CD14-positive monocyte (primary cell): ENCODE measurements at regions not wholly inside any gene's neighbourhood (a gene's known extent, or its start where the extent isn't known, plus 50 kb on each side); places are given as distances from the start of the nearest gene placed in this dataset.

ENCODE experiments used
- DNase-seq, 3 donors: peaks; one replicate each; pipeline ENCODE4 v3.0.0-alpha.2; 2011 to 2022
- H2AFZ ChIP-seq: 2 replicates; pipeline ENCODE4 v1.6.0; 2012; ENCODE audit warnings: mild to moderate bottlenecking, low read depth, low read length, inconsistent platforms; ENCODE audit not compliant: insufficient read depth, poor library complexity, severe bottlenecking
- H3K27ac ChIP-seq, 2 donors: 1 replicate in 1 of 2; 2 replicates in 1 of 2; pipeline ENCODE4 v1.5.1; 2012 to 2013; ENCODE audit warnings: low read length in 2 of 2, control low read depth in 1 of 2, inconsistent platforms in 1 of 2, low read depth in 1 of 2, mild to moderate bottlenecking in 1 of 2
- H3K27me3 ChIP-seq, 2 donors: one replicate each; pipeline versions ENCODE4 v1.6.0 to v1.6.1; 2011 to 2013; ENCODE audit warnings: low read length in 2 of 2; ENCODE audit not compliant: control insufficient read depth in 2 of 2, insufficient read depth in 2 of 2
- H3K36me3 ChIP-seq, 2 donors: replicated peaks in 1 of 2; 1 replicate in 1 of 2; 2 replicates in 1 of 2; pipeline versions ENCODE4 v1.5.1 to v1.6.1; 2012 to 2013; ENCODE audit warnings: low read length in 2 of 2, control low read depth in 1 of 2, inconsistent platforms in 1 of 2, mild to moderate bottlenecking in 1 of 2; ENCODE audit not compliant: insufficient read depth in 2 of 2, control insufficient read depth in 1 of 2
- H3K4me1 ChIP-seq, 2 donors: 1 replicate in 1 of 2; 2 replicates in 1 of 2; pipeline versions ENCODE4 v1.5.1 to v1.6.1; 2012 to 2013; ENCODE audit warnings: low read length in 2 of 2, control low read depth in 1 of 2, inconsistent platforms in 1 of 2, mild to moderate bottlenecking in 1 of 2, moderate library complexity in 1 of 2; ENCODE audit not compliant: insufficient read depth in 2 of 2, control insufficient read depth in 1 of 2
- H3K4me2 ChIP-seq: replicated peaks from 2 replicates; pipeline ENCODE3; 2012; ENCODE audit warnings: low read length, moderate library complexity, mild to moderate bottlenecking; ENCODE audit not compliant: poor library complexity, severe bottlenecking; ENCODE audit errors: extremely low read depth
- H3K4me3 ChIP-seq, 3 experiments: fragments of 200-600 bp in 1 of 3; sonication (generic) in 1 of 3; replicated peaks in 1 of 3; 1 replicate in 2 of 3; 2 replicates in 1 of 3; pipeline ENCODE4 v1.5.1; 2011 to 2013; ENCODE audit warnings: low read length in 3 of 3, mild to moderate bottlenecking in 3 of 3, control low read depth in 2 of 3, low read depth in 2 of 3, inconsistent platforms in 1 of 3, moderate library complexity in 1 of 3
- H3K79me2 ChIP-seq: 2 replicates; pipeline ENCODE4 v1.6.0; 2012; ENCODE audit warnings: mild to moderate bottlenecking, control low read depth, inconsistent platforms, low read length, moderate library complexity; ENCODE audit not compliant: insufficient read depth
- H3K9ac ChIP-seq: 2 replicates; pipeline ENCODE4 v1.6.0; 2017; ENCODE audit warnings: low read length, mild to moderate bottlenecking; ENCODE audit not compliant: insufficient read depth, poor library complexity, severe bottlenecking
- H3K9me3 ChIP-seq, 2 donors: replicated peaks in 1 of 2; 1 replicate in 1 of 2; 2 replicates in 1 of 2; pipeline versions ENCODE4 v1.5.1 to v1.6.1; 2012 to 2013; ENCODE audit warnings: low read length in 2 of 2, control low read depth in 1 of 2; ENCODE audit not compliant: control insufficient read depth in 1 of 2, insufficient read depth in 1 of 2
- H4K20me1 ChIP-seq: 2 replicates; pipeline ENCODE4 v1.6.0; 2012; ENCODE audit warnings: mild to moderate bottlenecking, low read length, control low read depth, moderate library complexity; ENCODE audit not compliant: insufficient read depth
- H3K27ac Mint-ChIP-seq, 7 donors: one replicate each; pipeline ENCODE4 v1.8.0; 2020; ENCODE audit warnings: mild to moderate bottlenecking in 7 of 7, mixed read lengths in 7 of 7, moderate library complexity in 6 of 7, inconsistent platforms in 2 of 7
- H3K27me3 Mint-ChIP-seq, 3 donors: one replicate each; pipeline ENCODE4 v1.8.0; 2021 to 2022; ENCODE audit warnings: low read depth in 3 of 3, mild to moderate bottlenecking in 3 of 3, mixed read lengths in 3 of 3, moderate library complexity in 3 of 3, inconsistent platforms in 1 of 3
- H3K36me3 Mint-ChIP-seq, 2 donors: one replicate each; pipeline ENCODE4 v1.8.0; 2020; ENCODE audit warnings: mixed read lengths in 2 of 2, inconsistent platforms in 1 of 2, mild to moderate bottlenecking in 1 of 2
- H3K4me1 Mint-ChIP-seq: one replicate; pipeline ENCODE4 v1.8.0; 2020; ENCODE audit warnings: mild to moderate bottlenecking, mixed read lengths
- H3K4me3 Mint-ChIP-seq, 2 donors: one replicate each; pipeline ENCODE4 v1.8.0; 2020; ENCODE audit warnings: mild to moderate bottlenecking in 2 of 2, mixed read lengths in 2 of 2, moderate library complexity in 1 of 2
- H3K9me3 Mint-ChIP-seq, 7 donors: one replicate each; pipeline ENCODE4 v1.8.0; 2020 to 2022; ENCODE audit warnings: mixed read lengths in 7 of 7, mild to moderate bottlenecking in 6 of 7, moderate library complexity in 6 of 7, inconsistent platforms in 2 of 7
- WGBS: methylation state at CpG from one replicate; pipeline ENCODE4 v1.1.5; 2013; ENCODE audit warnings: missing lambda C conversion rate; ENCODE audit not compliant: insufficient coverage; 5-methylcytosine and 5-hydroxymethylcytosine counted together
- intact Hi-C, 2 donors: fragments of 100-400 bp; cut with micrococcal nuclease; formaldehyde crosslinking; loops; one replicate each; pipeline versions ENCODE4 v1.15.0 to v1.15.1; 2023
- TF ChIP-seq, protein P1 (sequence below): fragments of 200-600 bp; IDR thresholded peaks from one replicate; pipeline ENCODE4 v1.8.0; 2022; ENCODE audit warnings: antibody characterized with exemption, mild to moderate bottlenecking

DNA sequence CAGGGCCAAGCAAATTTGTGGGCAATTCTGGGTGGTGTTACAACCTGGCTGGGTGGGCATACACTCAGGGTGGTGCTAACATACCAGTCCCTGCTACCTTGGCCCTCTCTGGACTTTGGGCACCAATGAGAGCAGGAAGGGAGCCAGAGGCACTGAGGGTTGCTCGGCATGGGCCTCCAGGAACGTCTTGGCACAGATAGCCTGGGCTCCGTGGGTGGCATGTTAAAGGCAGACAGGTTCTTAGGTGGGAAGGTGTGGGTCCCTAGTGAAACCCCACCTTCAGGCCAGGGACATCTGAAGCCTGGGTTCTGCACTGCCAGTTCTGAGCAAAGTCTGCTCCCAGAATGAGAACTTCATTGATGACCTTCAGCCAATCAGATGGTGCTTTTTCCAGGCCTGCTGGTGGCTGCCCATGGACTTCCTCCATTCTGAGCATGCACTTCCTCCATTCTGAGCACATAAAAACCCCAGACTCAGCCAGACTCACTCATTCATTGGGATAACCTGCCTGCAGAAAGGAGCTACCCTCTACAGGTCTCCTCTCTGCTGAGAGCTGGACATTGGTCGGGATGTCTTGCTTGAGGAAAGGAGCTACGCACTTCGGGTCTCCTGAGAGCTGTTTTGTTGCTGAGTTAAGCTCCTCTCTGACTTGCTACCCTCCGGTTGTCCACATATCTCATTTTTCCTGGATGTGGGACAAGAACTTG, 2567.1 kb downstream of the PCDH9 start:
- Histone ChIP-seq H3K9ac (no peak overlapping the region), H3K79me2 (no peaks in the 10 kb centered on the region), H3K4me1 (no peaks in the 10 kb centered on the region), H3K27ac (no peak overlapping the region), H3K9me3 (peaks cover 25 to 30% of the 10 kb centered on the region in 2 donors), H4K20me1 (no peaks in the 10 kb centered on the region), H3K36me3 (no peaks in the 10 kb centered on the region), H3K4me2 (no peak overlapping the region), H3K27me3 (no peaks in the 10 kb centered on the region), H3K4me3 (no peak overlapping the region), H2AFZ (no peak overlapping the region)
- H3K4me1 Mint-ChIP-seq, result no peaks in the 10 kb centered on the region
- no peaks in the 10 kb centered on the region for H3K27me3 Mint-ChIP-seq
- TF ChIP-seq, protein P1, sequence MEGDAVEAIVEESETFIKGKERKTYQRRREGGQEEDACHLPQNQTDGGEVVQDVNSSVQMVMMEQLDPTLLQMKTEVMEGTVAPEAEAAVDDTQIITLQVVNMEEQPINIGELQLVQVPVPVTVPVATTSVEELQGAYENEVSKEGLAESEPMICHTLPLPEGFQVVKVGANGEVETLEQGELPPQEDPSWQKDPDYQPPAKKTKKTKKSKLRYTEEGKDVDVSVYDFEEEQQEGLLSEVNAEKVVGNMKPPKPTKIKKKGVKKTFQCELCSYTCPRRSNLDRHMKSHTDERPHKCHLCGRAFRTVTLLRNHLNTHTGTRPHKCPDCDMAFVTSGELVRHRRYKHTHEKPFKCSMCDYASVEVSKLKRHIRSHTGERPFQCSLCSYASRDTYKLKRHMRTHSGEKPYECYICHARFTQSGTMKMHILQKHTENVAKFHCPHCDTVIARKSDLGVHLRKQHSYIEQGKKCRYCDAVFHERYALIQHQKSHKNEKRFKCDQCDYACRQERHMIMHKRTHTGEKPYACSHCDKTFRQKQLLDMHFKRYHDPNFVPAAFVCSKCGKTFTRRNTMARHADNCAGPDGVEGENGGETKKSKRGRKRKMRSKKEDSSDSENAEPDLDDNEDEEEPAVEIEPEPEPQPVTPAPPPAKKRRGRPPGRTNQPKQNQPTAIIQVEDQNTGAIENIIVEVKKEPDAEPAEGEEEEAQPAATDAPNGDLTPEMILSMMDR, result no peak
- no peaks in the 10 kb centered on the region for H3K36me3 Mint-ChIP-seq
- H3K9me3 Mint-ChIP-seq, result peaks cover 4 to 25% (median 11%) of the 10 kb centered on the region in 7 donors
- no peak for DNase-seq
- intact Hi-C loops, result no loop called here
- no peak overlapping the region for H3K27ac Mint-ChIP-seq
- WGBS, result 93% methylated on average over 5 of the region's 7 CpGs
- H3K4me3 Mint-ChIP-seq, result no peak overlapping the region

DNA sequence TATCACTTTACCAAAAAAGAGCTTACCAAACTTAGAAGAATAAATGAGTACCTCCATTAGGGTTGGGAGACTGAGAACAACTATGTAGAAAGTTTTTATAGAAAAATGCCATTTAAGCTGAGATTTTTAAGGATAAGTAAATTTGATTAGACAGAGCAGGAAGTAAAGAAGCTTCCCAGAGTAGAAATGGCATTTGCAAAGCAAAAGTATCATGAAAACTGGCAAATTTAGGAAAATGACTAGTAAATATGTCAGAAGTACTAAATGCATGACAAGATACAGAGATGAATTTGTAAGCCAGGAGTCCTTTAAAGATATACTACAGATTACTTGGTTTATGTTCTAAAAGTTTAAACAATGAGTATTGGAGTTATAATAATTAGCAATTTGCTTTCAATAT, 2581.8 kb downstream of the PCDH9 start:
- H3K4me3 Mint-ChIP-seq, result no peak overlapping the region
- Histone ChIP-seq H3K9me3 (peaks cover 0 to 3% of the 10 kb centered on the region in 2 donors), H3K4me1 (no peaks in the 10 kb centered on the region), H3K27me3 (no peaks in the 10 kb centered on the region), H3K27ac (no peak overlapping the region), H3K9ac (no peak overlapping the region), H3K4me2 (no peak overlapping the region), H3K36me3 (no peaks in the 10 kb centered on the region), H4K20me1 (no peaks in the 10 kb centered on the region), H2AFZ (no peak overlapping the region), H3K4me3 (no peak overlapping the region), H3K79me2 (no peaks in the 10 kb centered on the region)
- no peaks in the 10 kb centered on the region for H3K36me3 Mint-ChIP-seq
- peaks cover 0 to 4% (median 1%) of the 10 kb centered on the region in 7 donors for H3K9me3 Mint-ChIP-seq
- H3K27me3 Mint-ChIP-seq, result no peaks in the 10 kb centered on the region
- DNase-seq, result no peak
- intact Hi-C loops, result no loop called here
- H3K4me1 Mint-ChIP-seq, result no peaks in the 10 kb centered on the region
- no peak overlapping the region for H3K27ac Mint-ChIP-seq
- TF ChIP-seq, protein P1, result no peak
